ENCODE measurements at regions not wholly inside any gene's neighbourhood (a gene's known extent, or its start where the extent isn't known, plus 50 kb on each side); places are given as distances from the start of the nearest gene placed in this dataset.

DNA sequence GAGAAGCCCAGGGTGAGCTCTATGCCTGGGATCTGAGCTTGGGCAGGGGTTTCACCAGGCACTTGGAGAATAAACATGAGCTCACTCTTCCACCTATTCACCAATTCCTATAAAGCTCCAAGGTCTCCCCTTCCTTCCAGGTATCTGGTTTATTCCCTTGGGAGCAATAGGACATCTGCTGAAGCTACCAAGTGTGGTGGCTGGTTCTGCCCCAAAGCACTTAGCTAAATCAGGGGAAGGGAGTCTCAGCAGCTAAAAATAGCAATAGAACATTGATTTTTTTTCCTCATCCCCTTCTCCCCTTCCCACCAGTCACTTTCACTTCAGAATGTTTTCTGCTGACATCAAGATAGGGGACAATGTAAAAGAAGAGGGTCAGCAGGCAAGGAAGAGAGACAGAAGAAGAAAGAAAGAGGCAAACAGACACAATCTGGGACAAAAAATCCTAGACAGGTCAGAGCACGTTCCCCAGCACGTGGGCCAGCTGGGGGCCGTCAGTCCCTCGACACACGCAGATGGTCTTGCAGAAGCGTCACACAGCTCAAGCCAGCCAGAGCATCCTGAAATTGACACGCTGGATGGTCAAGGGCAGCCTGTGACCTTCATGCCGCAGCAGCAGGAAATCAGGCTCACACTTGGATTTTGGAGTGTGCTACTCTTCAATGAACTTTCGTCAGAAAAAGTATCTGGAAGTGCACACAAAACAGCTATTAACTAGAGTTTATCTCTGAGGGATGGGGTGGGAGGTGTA is 176.0 kb downstream of the ZNF608 start:
- Histone ChIP-seq H3K27ac (no peak overlapping the region), H3K36me3 (no peaks in the 10 kb centered on the region), H3K4me3 (no peak overlapping the region), H3K27me3 (ENCODE audit: low read depth) (no peaks in the 10 kb centered on the region), H3K4me1 (no peaks in the 10 kb centered on the region), H3K9me3 (no peaks in the 10 kb centered on the region)
- ATAC-seq (no peak), DNase-seq (no peak)
- intact Hi-C loops (cut with DNase I) = no loop called here
- TF ChIP-seq, protein P1, sequence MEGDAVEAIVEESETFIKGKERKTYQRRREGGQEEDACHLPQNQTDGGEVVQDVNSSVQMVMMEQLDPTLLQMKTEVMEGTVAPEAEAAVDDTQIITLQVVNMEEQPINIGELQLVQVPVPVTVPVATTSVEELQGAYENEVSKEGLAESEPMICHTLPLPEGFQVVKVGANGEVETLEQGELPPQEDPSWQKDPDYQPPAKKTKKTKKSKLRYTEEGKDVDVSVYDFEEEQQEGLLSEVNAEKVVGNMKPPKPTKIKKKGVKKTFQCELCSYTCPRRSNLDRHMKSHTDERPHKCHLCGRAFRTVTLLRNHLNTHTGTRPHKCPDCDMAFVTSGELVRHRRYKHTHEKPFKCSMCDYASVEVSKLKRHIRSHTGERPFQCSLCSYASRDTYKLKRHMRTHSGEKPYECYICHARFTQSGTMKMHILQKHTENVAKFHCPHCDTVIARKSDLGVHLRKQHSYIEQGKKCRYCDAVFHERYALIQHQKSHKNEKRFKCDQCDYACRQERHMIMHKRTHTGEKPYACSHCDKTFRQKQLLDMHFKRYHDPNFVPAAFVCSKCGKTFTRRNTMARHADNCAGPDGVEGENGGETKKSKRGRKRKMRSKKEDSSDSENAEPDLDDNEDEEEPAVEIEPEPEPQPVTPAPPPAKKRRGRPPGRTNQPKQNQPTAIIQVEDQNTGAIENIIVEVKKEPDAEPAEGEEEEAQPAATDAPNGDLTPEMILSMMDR (IDR thresholded peaks at IDR 0.05) = no peak

DNA sequence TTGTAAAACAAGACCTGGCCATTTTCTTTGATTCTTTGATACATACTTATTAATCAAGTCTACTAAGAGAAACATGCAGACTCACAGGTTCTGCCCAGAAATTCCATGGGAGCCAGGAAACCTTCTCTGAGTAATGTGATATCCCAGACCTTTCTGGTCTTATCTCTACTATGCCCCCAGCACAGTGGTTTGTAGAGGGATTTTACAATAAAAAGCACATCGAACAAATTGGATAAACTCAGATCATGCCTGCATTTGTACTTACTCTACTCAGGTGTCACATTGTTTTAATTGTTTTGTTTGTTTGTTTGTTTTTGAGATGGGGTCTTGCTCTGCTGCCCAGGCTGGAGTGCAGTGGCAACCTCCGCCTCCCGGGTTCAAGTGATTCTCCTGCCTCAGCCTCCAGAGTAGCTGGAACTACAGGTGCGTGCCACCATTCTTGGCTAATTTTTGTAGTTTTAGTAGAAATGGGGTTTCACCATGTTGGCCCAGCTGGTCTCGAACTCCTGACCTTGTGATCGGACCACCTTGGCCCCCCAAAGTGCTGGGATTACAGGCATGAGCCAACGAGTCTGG is 179.5 kb downstream of the ZNF608 start:
- intact Hi-C loops (cut with DNase I) = no loop called here
- ATAC-seq (no peak), DNase-seq (no peak)
- no peaks in the 10 kb centered on the region for H3K4me1 ChIP-seq
- H3K4me3 ChIP-seq = no peak overlapping the region
- H3K27me3 ChIP-seq (ENCODE audit: low read depth) = no peaks in the 10 kb centered on the region
- H3K36me3 ChIP-seq = no peaks in the 10 kb centered on the region
- H3K27ac ChIP-seq = no peak overlapping the region
- no peaks in the 10 kb centered on the region for H3K9me3 ChIP-seq
- TF ChIP-seq, protein P1 (IDR thresholded peaks at IDR 0.05) = no peak

DNA sequence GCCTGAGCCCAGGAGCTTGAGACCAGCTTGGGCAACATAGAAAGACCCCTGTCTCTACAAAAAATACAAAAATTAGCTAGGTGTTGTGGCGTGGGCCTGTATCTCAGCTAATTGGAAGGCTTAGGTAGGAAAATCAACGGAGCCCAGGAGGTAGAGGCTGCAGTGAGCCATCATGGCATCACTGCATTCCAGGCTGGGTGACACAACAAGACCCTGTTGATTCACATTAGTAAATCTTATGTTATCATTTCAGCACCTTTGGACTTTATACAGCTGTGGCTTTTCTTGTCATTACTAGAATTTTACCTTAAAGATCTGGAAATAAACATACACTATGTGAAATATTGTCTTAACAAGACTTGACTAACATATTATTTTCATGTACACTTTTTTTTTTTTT is 185.0 kb downstream of the ZNF608 start:
- no peaks in the 10 kb centered on the region for H3K4me1 ChIP-seq
- no peak overlapping the region for H3K27ac ChIP-seq
- H3K4me3 ChIP-seq = no peak overlapping the region
- no peak for ATAC-seq
- intact Hi-C loops (cut with DNase I) = no loop called here
- TF ChIP-seq, protein P1 (IDR thresholded peaks at IDR 0.05) = no peak
- no peak for DNase-seq
- H3K36me3 ChIP-seq = no peaks in the 10 kb centered on the region
- no peaks in the 10 kb centered on the region for H3K27me3 ChIP-seq (ENCODE audit: low read depth)
- no peaks in the 10 kb centered on the region for H3K9me3 ChIP-seq

DNA sequence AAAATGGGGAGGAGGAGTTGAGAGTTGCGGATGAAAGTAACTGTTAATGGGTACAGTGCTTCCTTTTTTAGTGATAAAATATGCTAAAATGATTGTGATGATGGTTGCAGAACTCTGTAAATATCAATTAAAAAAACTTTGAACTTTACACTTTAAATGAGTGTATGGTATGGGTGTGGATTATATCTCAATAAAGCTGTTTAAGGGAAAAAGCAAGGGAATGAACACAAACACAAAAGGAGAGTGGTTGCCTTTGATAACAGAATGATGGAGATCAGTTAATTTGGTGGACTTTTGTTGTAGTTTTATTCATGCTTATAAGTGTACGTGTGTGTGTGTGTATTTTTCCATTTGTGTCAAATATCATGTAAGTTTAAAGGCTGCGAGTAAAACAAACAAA is 186.1 kb downstream of the ZNF608 start:
- no peaks in the 10 kb centered on the region for H3K36me3 ChIP-seq
- H3K27me3 ChIP-seq (ENCODE audit: low read depth) = no peaks in the 10 kb centered on the region
- H3K9me3 ChIP-seq = no peaks in the 10 kb centered on the region
- ATAC-seq (no peak), DNase-seq (no peak)
- TF ChIP-seq, protein P1 (IDR thresholded peaks at IDR 0.05) = no peak
- no peaks in the 10 kb centered on the region for H3K4me1 ChIP-seq
- H3K27ac ChIP-seq = no peak overlapping the region
- intact Hi-C loops (cut with DNase I) = no loop called here
- H3K4me3 ChIP-seq = no peak overlapping the region

DNA sequence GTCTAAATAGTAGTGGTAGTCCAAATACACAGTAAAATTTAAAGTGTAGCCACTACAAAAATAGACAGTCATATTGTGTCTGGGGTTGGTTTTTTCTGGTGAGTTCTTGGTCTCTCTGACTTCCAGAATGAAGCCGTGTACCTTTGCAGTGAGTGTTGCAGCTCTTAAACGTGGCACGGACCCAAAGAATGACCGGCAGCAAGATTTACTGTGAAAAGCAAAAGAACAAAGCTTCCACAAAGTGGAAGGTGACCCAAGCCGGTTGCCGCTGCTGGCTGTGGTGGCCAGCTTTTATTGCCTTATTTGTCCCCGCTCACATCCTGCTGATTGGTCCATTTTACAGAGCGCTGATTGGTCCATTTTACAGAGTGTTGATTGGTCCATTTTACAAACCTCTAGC is 188.7 kb downstream of the ZNF608 start:
- ATAC-seq = no peak
- H3K36me3 ChIP-seq = no peaks in the 10 kb centered on the region
- H3K4me3 ChIP-seq = no peak overlapping the region
- H3K27ac ChIP-seq = no peak overlapping the region
- DNase-seq = no peak
- no peaks in the 10 kb centered on the region for H3K27me3 ChIP-seq (ENCODE audit: low read depth)
- intact Hi-C loops (cut with DNase I) = no loop called here
- H3K9me3 ChIP-seq = no peaks in the 10 kb centered on the region
- H3K4me1 ChIP-seq = no peaks in the 10 kb centered on the region
- TF ChIP-seq, protein P1 (IDR thresholded peaks at IDR 0.05) = no peak
